NCI-H1105 treated with DMSO at 0.1 percent for 48 hours (cell line): ENCODE measurements at regions not wholly inside any gene's neighbourhood (a gene's known extent, or its start where the extent isn't known, plus 50 kb on each side); places are given as distances from the start of the nearest gene placed in this dataset.

ENCODE experiments used
- DNase-seq: peaks from one replicate; lab custom pipeline; 2025; lab: John Stamatoyannopoulos, UW

- no peak for DNase-seq
Measured at GRCh38 chr4:133472244-133472643, 323.1 kb downstream of the PCDH10 start.

DNA sequence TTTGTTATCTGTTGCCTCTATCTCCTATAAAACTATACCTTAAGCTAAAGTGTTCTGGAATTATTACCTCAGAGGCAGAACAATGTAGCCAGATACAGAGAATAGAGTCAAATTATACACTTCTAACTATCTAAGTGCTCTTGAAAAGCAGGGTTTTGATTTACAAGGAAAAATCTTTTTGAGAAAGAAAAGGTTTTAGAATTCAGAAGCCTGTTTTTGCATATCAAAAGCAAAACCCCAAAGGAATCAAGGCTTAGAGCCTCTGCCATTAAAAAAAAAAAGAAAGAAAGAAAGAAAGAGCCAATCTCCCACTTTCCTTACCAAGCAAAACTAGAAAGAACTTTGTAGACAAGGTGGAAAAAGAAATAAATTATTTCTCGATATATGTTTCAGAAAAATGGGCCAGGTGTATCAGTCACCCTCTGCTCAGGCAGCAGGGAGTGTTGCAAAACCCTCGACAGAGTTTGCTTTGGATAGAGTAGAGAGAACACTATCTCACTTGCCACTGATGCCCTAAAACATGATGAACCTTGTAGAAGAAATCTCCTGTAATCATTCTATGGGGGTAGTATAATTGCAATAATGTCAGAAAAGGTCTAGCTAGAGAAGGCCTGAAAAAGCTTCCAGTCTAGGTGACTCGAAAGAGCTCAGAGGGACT lies 318.3 kb downstream of the PCDH10 start:
- DNase-seq: no peak

GRCh38 chr4:133465022-133465421 lies 315.9 kb downstream of the PCDH10 start:
- DNase-seq: no peak

DNA sequence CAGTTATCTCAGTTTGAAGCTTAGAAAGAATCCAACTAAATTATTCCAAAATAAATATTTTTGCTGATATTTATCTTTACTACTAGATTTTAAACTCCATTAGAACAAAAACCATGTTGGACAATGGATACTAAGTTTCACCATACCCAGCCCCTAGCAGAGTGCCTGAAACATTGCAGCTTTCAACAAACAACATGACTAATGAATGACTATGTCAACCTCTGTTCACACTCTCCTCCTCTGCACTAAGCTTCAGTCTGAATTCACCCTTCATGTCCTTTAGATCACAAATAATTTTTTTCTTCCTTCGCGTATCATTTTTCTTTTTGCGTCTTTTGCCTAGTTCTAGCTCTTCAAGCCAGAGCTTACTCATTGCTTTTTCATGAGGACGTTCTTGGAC lies 315.2 kb downstream of the PCDH10 start:
- no peak for DNase-seq

DNA sequence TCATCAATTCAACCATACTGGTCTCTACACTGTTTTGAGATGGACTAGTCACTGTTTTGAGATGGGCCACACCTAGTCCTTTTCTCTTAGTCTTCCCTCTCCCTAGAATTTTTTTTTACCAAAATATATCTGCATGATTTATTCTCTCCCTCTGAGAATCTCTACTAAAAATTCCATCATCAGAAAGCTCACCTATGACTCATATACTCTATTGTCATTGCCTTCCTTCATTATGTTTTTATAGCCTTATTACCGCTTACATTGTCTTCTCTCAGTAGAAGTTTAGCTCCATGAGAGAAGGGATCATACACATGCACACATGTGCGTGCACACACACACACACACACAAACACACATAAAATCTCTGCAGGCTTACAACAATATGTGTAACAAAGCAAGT lies 303.6 kb downstream of the PCDH10 start:
- DNase-seq: no peak

DNA sequence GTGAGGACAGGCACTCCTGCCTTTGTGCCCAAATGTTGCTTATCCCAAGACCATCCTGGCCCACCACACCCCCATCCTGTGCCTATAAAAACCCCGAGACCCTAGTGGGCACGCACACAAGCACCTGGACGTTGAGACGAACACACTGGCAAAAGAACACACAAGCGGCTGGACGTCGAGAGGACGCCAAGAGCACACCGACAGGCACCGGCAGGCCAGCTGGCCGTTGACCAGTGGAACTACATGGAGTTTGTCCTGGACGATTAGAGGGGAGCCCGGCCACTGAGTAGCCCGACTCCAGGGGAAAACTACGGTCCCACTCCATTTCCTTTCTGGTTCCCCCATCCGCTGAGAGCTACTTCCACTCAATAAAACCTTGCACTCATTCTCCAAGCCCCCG lies 301.7 kb downstream of the PCDH10 start:
- no peak for DNase-seq

DNA sequence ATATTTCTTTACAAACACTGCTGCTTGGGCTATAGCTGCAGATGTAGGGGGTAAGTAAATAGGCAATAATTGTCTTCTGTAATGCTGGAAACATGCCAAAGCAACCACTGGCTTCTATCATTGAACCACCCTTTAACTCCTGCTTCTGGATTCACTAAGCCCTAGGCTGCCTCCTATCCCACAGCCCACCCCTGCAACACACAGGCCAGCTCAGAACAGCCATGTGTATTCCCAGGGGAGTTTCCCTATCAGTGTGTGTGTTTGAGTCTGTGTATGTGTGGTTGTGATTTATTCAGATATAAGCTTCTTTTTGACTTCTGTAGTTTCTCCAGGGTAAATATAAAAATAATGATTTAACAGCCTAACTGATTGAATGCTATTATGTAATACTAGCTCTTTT lies 291.3 kb downstream of the PCDH10 start:
- DNase-seq: no peak

- no peak for DNase-seq
Measured at GRCh38 chr4:133439830-133440229, 290.7 kb downstream of the PCDH10 start.

GRCh38 chr4:133424605-133425004 lies 275.5 kb downstream of the PCDH10 start:
- no peak for DNase-seq

GRCh38 chr4:133403913-133404312 lies 254.8 kb downstream of the PCDH10 start:
- DNase-seq: no peak

GRCh38 chr4:133402616-133403015 lies 253.5 kb downstream of the PCDH10 start:
- DNase-seq: no peak

- DNase-seq: no peak
Measured at GRCh38 chr4:133394971-133395627, 246.0 kb downstream of the PCDH10 start.

DNA sequence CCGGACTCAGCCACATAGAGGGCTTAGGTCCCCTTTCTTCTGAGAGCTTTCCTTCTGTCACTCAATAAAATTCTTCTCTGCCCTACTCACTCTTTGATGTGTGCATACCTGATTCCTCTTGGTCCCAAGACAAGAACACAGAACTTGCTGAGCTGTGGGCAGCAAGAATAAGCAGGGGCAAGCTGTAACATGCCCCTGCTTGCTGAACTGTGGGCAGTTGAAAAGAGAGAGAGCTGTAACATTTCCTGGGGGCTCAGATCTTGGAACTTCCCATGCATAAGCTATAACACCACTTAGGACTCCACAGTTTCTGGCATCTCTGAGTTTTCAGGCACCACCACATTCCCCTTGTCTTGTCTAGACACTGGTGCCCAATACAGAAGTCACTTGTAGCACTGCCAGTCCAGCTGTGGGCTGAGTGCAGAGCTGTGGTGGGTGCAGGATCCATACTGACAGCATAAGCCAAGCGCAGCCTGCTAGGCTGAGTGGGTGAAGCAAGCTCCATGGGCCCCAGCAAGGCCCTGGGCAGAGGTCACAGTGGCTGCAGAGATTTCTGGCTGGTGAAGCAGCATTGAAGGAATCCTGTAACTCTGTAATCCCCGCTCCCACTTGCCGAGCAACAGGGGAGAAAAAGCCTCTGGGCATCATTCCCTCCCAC lies 241.2 kb downstream of the PCDH10 start:
- no peak for DNase-seq

GRCh38 chr4:133389029-133389428 lies 239.9 kb downstream of the PCDH10 start:
- no peak for DNase-seq

GRCh38 chr4:133385161-133385954 lies 236.3 kb downstream of the PCDH10 start:
- DNase-seq: no peak

GRCh38 chr4:133379681-133380438 lies 230.8 kb downstream of the PCDH10 start:
- DNase-seq: no peak

DNA sequence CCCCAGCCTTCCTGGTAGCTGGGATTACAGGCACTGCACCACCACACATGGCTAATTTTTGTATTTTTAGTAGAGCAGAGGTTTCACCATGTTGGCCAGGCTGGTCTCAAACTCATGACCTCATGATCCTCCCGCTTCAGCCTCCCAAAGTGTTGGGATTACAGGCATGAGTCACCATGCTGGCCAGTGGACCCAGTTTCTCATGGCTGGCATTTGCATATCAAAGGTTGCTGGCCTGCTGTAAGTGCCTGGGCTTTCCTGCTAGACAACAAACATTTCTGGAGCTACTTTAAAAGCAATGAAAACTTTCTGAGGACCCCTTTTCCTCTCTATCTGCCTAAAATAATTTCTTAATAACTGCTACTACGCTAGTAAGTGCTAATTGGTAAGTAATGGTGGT lies 228.2 kb downstream of the PCDH10 start:
- no peak for DNase-seq

DNA sequence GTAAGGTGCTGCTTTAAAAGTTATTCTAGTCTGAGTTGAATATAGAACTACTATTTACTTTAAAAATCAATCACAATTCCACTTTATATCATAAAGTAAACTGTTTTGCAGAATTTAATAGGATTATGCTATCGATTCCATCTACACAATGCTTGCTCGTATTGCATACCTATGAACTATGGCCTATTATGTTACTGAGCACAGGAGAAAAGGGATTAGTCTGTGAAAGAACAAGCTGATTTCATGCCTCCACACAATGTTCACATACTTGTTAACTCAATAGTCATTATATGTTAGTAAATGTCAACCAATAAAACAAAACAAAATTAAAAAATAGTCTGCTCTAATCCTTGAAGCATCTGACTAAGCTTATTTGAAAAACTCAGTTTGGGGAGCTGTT lies 223.6 kb downstream of the PCDH10 start:
- no peak for DNase-seq

DNA sequence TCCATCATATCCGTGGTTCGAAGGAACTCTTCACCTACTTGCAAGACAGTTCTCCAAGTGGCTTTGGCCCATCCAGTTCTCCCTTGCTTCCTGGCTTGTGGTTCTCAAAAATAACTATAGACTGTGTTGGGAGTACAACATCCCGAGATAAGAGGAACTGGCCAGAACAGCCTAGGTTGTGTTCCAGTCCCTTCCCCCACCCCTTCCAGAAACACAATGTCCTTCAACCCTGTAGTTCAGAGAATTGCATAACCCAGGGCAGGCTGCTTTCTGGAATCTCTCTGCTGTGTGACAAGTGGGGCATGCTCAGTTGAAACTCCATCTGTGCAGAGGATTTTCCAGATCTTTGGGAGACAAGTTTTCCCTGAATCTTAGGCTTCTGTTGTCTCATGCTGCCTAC lies 206.5 kb downstream of the PCDH10 start:
- DNase-seq: no peak

DNA sequence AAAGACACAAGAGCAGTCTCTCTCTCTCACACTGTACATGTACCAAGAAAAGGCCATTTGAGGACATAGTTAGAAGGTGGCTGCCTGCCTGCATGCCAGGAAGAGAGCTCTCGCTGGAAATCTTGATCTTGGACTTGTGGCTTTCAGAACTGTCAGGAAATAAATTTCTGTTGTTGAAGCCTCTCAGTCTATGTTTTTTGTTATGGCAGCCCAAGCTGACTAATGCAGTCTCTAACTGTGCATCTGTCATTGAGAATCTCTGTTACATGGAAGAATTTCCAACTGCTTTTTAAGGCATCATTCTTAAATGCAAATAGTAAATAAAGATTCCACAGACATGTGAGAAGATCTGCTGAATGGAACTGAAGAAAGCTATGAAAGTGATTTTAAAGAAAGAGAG lies 198.3 kb downstream of the PCDH10 start:
- DNase-seq: no peak

GRCh38 chr4:133324491-133324890 lies 175.4 kb downstream of the PCDH10 start:
- no peak for DNase-seq

- DNase-seq: no peak
Measured at GRCh38 chr4:133323670-133324069, 174.6 kb downstream of the PCDH10 start.
